ENCODE measurements at regions not wholly inside any gene's neighbourhood (a gene's known extent, or its start where the extent isn't known, plus 50 kb on each side); places are given as distances from the start of the nearest gene placed in this dataset.

DNA sequence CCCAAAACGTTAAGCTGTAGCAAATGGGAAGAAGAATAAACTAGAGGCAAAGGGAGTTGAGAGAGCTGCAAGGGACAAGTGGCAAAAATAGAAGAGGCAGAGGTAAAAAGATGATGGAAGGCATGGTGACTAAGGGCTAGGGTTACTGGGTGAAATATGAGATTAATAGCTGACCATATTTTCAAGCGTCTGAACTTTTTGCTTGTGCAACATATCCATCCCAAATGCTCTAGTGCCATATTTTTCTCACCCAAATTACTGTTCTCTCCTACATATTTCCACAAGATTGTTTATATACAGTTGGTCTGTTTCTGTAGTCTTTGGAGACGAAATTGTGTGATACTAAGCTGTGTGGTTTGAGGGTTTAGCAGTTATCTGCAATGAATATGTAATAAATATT, 145.5 kb downstream of the GMNC start:
- no peak for TF ChIP-seq EGR1 (IDR thresholded peaks at IDR 0.05)
- no peak for TF ChIP-seq REST (IDR thresholded peaks at IDR 0.05; ENCODE audit: low read depth)
- TF ChIP-seq RAD21 (IDR thresholded peaks at IDR 0.05; ENCODE audit: low read depth), result no peak
- no peak for TF ChIP-seq CEBPB (IDR thresholded peaks at IDR 0.05)
- TF ChIP-seq TEAD4 (IDR thresholded peaks at IDR 0.05), result no peak
- TF ChIP-seq YY1 (IDR thresholded peaks at IDR 0.05; ENCODE audit: low read depth), result no peak
- TF ChIP-seq EP300 (IDR thresholded peaks at IDR 0.05; ENCODE audit: borderline replicate concordance), result no peak
- TF ChIP-seq NFIC (IDR thresholded peaks at IDR 0.05), result no peak
- TF ChIP-seq ZBTB7A (IDR thresholded peaks at IDR 0.05; ENCODE audit: low read depth), result no peak
- TF ChIP-seq USF1 (IDR thresholded peaks at IDR 0.05), result no peak
- no peak for TF ChIP-seq CREB1 (IDR thresholded peaks at IDR 0.05; ENCODE audit: low read depth)
- TF ChIP-seq TAF1 (IDR thresholded peaks at IDR 0.05; ENCODE audit: low read depth), result no peak
- no peak for TF ChIP-seq FOXM1 (IDR thresholded peaks at IDR 0.05; ENCODE audit: borderline replicate concordance, low read depth)
- no peak for TF ChIP-seq TCF12 (IDR thresholded peaks at IDR 0.05; ENCODE audit: low read depth)
- TF ChIP-seq, protein P1, sequence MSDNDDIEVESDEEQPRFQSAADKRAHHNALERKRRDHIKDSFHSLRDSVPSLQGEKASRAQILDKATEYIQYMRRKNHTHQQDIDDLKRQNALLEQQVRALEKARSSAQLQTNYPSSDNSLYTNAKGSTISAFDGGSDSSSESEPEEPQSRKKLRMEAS (IDR thresholded peaks at IDR 0.05), result no peak

DNA sequence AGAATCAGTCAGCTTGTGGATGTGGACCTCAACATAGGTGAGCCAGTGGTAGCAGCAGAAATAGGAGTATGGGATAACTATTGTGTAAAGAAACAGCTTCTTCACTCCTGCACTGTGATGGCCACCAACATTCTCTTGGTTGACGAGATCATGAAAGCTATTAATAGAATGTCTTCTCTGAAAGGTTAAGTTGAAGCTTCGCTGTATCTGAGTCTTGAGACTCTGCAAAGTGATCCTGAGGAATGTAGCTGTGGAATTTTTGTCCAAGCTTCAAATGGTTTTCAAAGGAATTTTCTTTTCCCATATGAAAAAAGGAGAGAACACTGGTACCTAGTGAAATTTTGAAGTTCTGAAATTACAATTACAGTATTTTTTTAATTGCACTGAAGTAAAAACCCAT, 146.3 kb downstream of the GMNC start:
- TF ChIP-seq RAD21 (IDR thresholded peaks at IDR 0.05; ENCODE audit: low read depth), result no peak
- no peak for TF ChIP-seq CREB1 (IDR thresholded peaks at IDR 0.05; ENCODE audit: low read depth)
- TF ChIP-seq USF1 (IDR thresholded peaks at IDR 0.05), result no peak
- no peak for TF ChIP-seq YY1 (IDR thresholded peaks at IDR 0.05; ENCODE audit: low read depth)
- no peak for TF ChIP-seq REST (IDR thresholded peaks at IDR 0.05; ENCODE audit: low read depth)
- TF ChIP-seq TCF12 (IDR thresholded peaks at IDR 0.05; ENCODE audit: low read depth), result no peak
- no peak for TF ChIP-seq NFIC (IDR thresholded peaks at IDR 0.05)
- no peak for TF ChIP-seq CEBPB (IDR thresholded peaks at IDR 0.05)
- no peak for TF ChIP-seq TEAD4 (IDR thresholded peaks at IDR 0.05)
- no peak for TF ChIP-seq FOXM1 (IDR thresholded peaks at IDR 0.05; ENCODE audit: borderline replicate concordance, low read depth)
- TF ChIP-seq, protein P1 (IDR thresholded peaks at IDR 0.05), result no peak
- TF ChIP-seq TAF1 (IDR thresholded peaks at IDR 0.05; ENCODE audit: low read depth), result no peak

- TF ChIP-seq RAD21 (IDR thresholded peaks at IDR 0.05; ENCODE audit: low read depth), result no peak
- no peak for TF ChIP-seq ZBTB7A (IDR thresholded peaks at IDR 0.05; ENCODE audit: low read depth)
- no peak for TF ChIP-seq TEAD4 (IDR thresholded peaks at IDR 0.05)
- no peak for TF ChIP-seq TCF12 (IDR thresholded peaks at IDR 0.05; ENCODE audit: low read depth)
- no peak for TF ChIP-seq USF1 (IDR thresholded peaks at IDR 0.05)
Measured at GRCh38 chr3:190710723-190711122, 151.8 kb downstream of the GMNC start.

- TF ChIP-seq ZBTB7A (IDR thresholded peaks at IDR 0.05; ENCODE audit: low read depth) (no peak), REST (IDR thresholded peaks at IDR 0.05; ENCODE audit: low read depth) (no peak; the same call in 1 of the 2 replicates), CREB1 (IDR thresholded peaks at IDR 0.05; ENCODE audit: low read depth) (peak; percentile 47), FOXM1 (IDR thresholded peaks at IDR 0.05; ENCODE audit: borderline replicate concordance, low read depth) (peak; percentile 90), TAF1 (IDR thresholded peaks at IDR 0.05; ENCODE audit: low read depth) (no peak), EGR1 (IDR thresholded peaks at IDR 0.05) (no peak), NFIC (IDR thresholded peaks at IDR 0.05) (peak; percentile 99), YY1 (IDR thresholded peaks at IDR 0.05; ENCODE audit: low read depth) (no peak), USF1 (IDR thresholded peaks at IDR 0.05) (no peak), TEAD4 (IDR thresholded peaks at IDR 0.05) (peak; percentile 97), TCF12 (IDR thresholded peaks at IDR 0.05; ENCODE audit: low read depth) (peak; percentile 93), RAD21 (IDR thresholded peaks at IDR 0.05; ENCODE audit: low read depth) (no peak), EP300 (IDR thresholded peaks at IDR 0.05; ENCODE audit: borderline replicate concordance) (peak; percentile 91), CEBPB (IDR thresholded peaks at IDR 0.05) (peak; percentile 77)
- TF ChIP-seq, protein P1 (IDR thresholded peaks at IDR 0.05), result peak; percentile 73; the same call in 1 of the 2 replicates
Measured at GRCh38 chr3:190709351-190709773, 153.1 kb downstream of the GMNC start.

All from Ishikawa (cell line).